ENCODE measurements at regions not wholly inside any gene's neighbourhood (a gene's known extent, or its start where the extent isn't known, plus 50 kb on each side); places are given as distances from the start of the nearest gene placed in this dataset.

- DNase-seq (ENCODE audit: insufficient read length, low spot score): no peak
- no peak for FAIRE-seq
- TF ChIP-seq SPI1 (IDR thresholded peaks at IDR 0.05; ENCODE audit: low read depth, low read length) (no peak), POLR2A (IDR thresholded peaks at IDR 0.05; ENCODE audit: low read depth, low read length) (no peak), POLR2AphosphoS5 (IDR thresholded peaks at IDR 0.05; ENCODE audit: low read depth, low read length) (no peak), TAF1 (IDR thresholded peaks at IDR 0.05; ENCODE audit: low read depth, low read length) (no peak), PAX5 (IDR thresholded peaks at IDR 0.05; ENCODE audit: insufficient read depth, low read length, severe bottlenecking) (no peak), POU2F2 (IDR thresholded peaks at IDR 0.05; ENCODE audit: low read depth, low read length) (no peak)
Observed at GRCh38 chr2:120629241-120629895, 106.3 kb upstream of the GLI2 start.

GRCh38 chr2:120630031-120630701, 105.5 kb upstream of the GLI2 start:
- no peak for DNase-seq (ENCODE audit: insufficient read length, low spot score)
- FAIRE-seq: no peak
- no peak for TF ChIP-seq SPI1 (IDR thresholded peaks at IDR 0.05; ENCODE audit: low read depth, low read length)
- TF ChIP-seq POU2F2 (IDR thresholded peaks at IDR 0.05; ENCODE audit: low read depth, low read length): no peak
- no peak for TF ChIP-seq TAF1 (IDR thresholded peaks at IDR 0.05; ENCODE audit: low read depth, low read length)
- TF ChIP-seq POLR2A (IDR thresholded peaks at IDR 0.05; ENCODE audit: low read depth, low read length): no peak
- no peak for TF ChIP-seq PAX5 (IDR thresholded peaks at IDR 0.05; ENCODE audit: insufficient read depth, low read length, severe bottlenecking)
- no peak for TF ChIP-seq POLR2AphosphoS5 (IDR thresholded peaks at IDR 0.05; ENCODE audit: low read depth, low read length)

- TF ChIP-seq POU2F2 (IDR thresholded peaks at IDR 0.05; ENCODE audit: low read depth, low read length) (no peak), PAX5 (IDR thresholded peaks at IDR 0.05; ENCODE audit: insufficient read depth, low read length, severe bottlenecking) (no peak), POLR2A (IDR thresholded peaks at IDR 0.05; ENCODE audit: low read depth, low read length) (no peak), POLR2AphosphoS5 (IDR thresholded peaks at IDR 0.05; ENCODE audit: low read depth, low read length) (no peak), TAF1 (IDR thresholded peaks at IDR 0.05; ENCODE audit: low read depth, low read length) (no peak), SPI1 (IDR thresholded peaks at IDR 0.05; ENCODE audit: low read depth, low read length) (no peak)
Observed at GRCh38 chr2:120631236-120631635, 104.4 kb upstream of the GLI2 start.

GRCh38 chr2:120631724-120632123, 103.9 kb upstream of the GLI2 start:
- TF ChIP-seq POLR2AphosphoS5 (IDR thresholded peaks at IDR 0.05; ENCODE audit: low read depth, low read length) (no peak), POLR2A (IDR thresholded peaks at IDR 0.05; ENCODE audit: low read depth, low read length) (no peak), TAF1 (IDR thresholded peaks at IDR 0.05; ENCODE audit: low read depth, low read length) (no peak), SPI1 (IDR thresholded peaks at IDR 0.05; ENCODE audit: low read depth, low read length) (no peak), PAX5 (IDR thresholded peaks at IDR 0.05; ENCODE audit: insufficient read depth, low read length, severe bottlenecking) (no peak), POU2F2 (IDR thresholded peaks at IDR 0.05; ENCODE audit: low read depth, low read length) (no peak)
- FAIRE-seq (no peak), DNase-seq (ENCODE audit: insufficient read length, low spot score) (no peak)

More at GRCh38 chr2:120631236-120631635, 104.4 kb upstream of the GLI2 start:
- FAIRE-seq (no peak), DNase-seq (ENCODE audit: insufficient read length, low spot score) (no peak)

- no peak for FAIRE-seq
- TF ChIP-seq SPI1 (IDR thresholded peaks at IDR 0.05; ENCODE audit: low read depth, low read length): no peak
- no peak for DNase-seq (ENCODE audit: insufficient read length, low spot score)
Observed at GRCh38 chr2:120632796-120633646, 102.6 kb upstream of the GLI2 start.

GRCh38 chr2:120634533-120634932, 101.1 kb upstream of the GLI2 start:
- FAIRE-seq (no peak), DNase-seq (ENCODE audit: insufficient read length, low spot score) (no peak)
- TF ChIP-seq PAX5 (IDR thresholded peaks at IDR 0.05; ENCODE audit: insufficient read depth, low read length, severe bottlenecking) (no peak), POLR2A (IDR thresholded peaks at IDR 0.05; ENCODE audit: low read depth, low read length) (no peak), POU2F2 (IDR thresholded peaks at IDR 0.05; ENCODE audit: low read depth, low read length) (no peak), POLR2AphosphoS5 (IDR thresholded peaks at IDR 0.05; ENCODE audit: low read depth, low read length) (no peak), SPI1 (IDR thresholded peaks at IDR 0.05; ENCODE audit: low read depth, low read length) (no peak), TAF1 (IDR thresholded peaks at IDR 0.05; ENCODE audit: low read depth, low read length) (no peak)

GRCh38 chr2:120635146-120635545, 100.5 kb upstream of the GLI2 start:
- no peak for TF ChIP-seq PAX5 (IDR thresholded peaks at IDR 0.05; ENCODE audit: insufficient read depth, low read length, severe bottlenecking)
- TF ChIP-seq TAF1 (IDR thresholded peaks at IDR 0.05; ENCODE audit: low read depth, low read length): no peak
- TF ChIP-seq POLR2AphosphoS5 (IDR thresholded peaks at IDR 0.05; ENCODE audit: low read depth, low read length): no peak
- no peak for TF ChIP-seq POLR2A (IDR thresholded peaks at IDR 0.05; ENCODE audit: low read depth, low read length)
- TF ChIP-seq POU2F2 (IDR thresholded peaks at IDR 0.05; ENCODE audit: low read depth, low read length): no peak
- no peak for TF ChIP-seq SPI1 (IDR thresholded peaks at IDR 0.05; ENCODE audit: low read depth, low read length)
- no peak for FAIRE-seq
- no peak for DNase-seq (ENCODE audit: insufficient read length, low spot score)

GRCh38 chr2:120637847-120638246, 97.8 kb upstream of the GLI2 start:
- no peak for FAIRE-seq
- TF ChIP-seq SPI1 (IDR thresholded peaks at IDR 0.05; ENCODE audit: low read depth, low read length) (no peak), TAF1 (IDR thresholded peaks at IDR 0.05; ENCODE audit: low read depth, low read length) (no peak), POLR2A (IDR thresholded peaks at IDR 0.05; ENCODE audit: low read depth, low read length) (no peak), POLR2AphosphoS5 (IDR thresholded peaks at IDR 0.05; ENCODE audit: low read depth, low read length) (no peak), POU2F2 (IDR thresholded peaks at IDR 0.05; ENCODE audit: low read depth, low read length) (no peak), PAX5 (IDR thresholded peaks at IDR 0.05; ENCODE audit: insufficient read depth, low read length, severe bottlenecking) (no peak)

GRCh38 chr2:120638450-120638849, 97.2 kb upstream of the GLI2 start:
- FAIRE-seq (no peak), DNase-seq (ENCODE audit: insufficient read length, low spot score) (no peak)
- TF ChIP-seq POLR2A (IDR thresholded peaks at IDR 0.05; ENCODE audit: low read depth, low read length) (no peak), SPI1 (IDR thresholded peaks at IDR 0.05; ENCODE audit: low read depth, low read length) (no peak), POLR2AphosphoS5 (IDR thresholded peaks at IDR 0.05; ENCODE audit: low read depth, low read length) (no peak), PAX5 (IDR thresholded peaks at IDR 0.05; ENCODE audit: insufficient read depth, low read length, severe bottlenecking) (no peak), TAF1 (IDR thresholded peaks at IDR 0.05; ENCODE audit: low read depth, low read length) (no peak), POU2F2 (IDR thresholded peaks at IDR 0.05; ENCODE audit: low read depth, low read length) (no peak)

More at GRCh38 chr2:120637847-120638246, 97.8 kb upstream of the GLI2 start:
- DNase-seq (ENCODE audit: insufficient read length, low spot score): no peak

Measured in GM12891 (cell line).